ENCODE measurements at regions not wholly inside any gene's neighbourhood (a gene's known extent, or its start where the extent isn't known, plus 50 kb on each side); places are given as distances from the start of the nearest gene placed in this dataset.

DNA sequence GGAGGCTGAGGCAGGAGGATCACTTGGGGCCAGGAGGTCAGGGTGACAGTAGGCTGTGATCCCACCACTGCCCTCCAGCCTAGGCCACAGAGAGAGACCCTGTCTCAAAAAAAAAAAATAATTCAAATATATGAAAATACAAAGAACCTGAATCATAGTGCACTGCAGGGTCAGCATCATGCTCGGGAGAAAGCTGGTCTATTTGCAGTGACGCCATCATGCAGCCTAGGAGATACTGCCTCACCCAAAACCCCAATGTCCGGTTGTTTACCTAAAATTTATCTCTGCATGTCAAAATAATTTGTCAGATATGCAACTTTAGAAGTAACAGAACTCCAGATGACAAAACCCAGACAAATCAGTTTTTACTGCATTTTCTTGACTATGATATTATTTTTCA, 61.5 kb upstream of the ALKAL2 start (continued):
- TF ChIP-seq, protein P1, sequence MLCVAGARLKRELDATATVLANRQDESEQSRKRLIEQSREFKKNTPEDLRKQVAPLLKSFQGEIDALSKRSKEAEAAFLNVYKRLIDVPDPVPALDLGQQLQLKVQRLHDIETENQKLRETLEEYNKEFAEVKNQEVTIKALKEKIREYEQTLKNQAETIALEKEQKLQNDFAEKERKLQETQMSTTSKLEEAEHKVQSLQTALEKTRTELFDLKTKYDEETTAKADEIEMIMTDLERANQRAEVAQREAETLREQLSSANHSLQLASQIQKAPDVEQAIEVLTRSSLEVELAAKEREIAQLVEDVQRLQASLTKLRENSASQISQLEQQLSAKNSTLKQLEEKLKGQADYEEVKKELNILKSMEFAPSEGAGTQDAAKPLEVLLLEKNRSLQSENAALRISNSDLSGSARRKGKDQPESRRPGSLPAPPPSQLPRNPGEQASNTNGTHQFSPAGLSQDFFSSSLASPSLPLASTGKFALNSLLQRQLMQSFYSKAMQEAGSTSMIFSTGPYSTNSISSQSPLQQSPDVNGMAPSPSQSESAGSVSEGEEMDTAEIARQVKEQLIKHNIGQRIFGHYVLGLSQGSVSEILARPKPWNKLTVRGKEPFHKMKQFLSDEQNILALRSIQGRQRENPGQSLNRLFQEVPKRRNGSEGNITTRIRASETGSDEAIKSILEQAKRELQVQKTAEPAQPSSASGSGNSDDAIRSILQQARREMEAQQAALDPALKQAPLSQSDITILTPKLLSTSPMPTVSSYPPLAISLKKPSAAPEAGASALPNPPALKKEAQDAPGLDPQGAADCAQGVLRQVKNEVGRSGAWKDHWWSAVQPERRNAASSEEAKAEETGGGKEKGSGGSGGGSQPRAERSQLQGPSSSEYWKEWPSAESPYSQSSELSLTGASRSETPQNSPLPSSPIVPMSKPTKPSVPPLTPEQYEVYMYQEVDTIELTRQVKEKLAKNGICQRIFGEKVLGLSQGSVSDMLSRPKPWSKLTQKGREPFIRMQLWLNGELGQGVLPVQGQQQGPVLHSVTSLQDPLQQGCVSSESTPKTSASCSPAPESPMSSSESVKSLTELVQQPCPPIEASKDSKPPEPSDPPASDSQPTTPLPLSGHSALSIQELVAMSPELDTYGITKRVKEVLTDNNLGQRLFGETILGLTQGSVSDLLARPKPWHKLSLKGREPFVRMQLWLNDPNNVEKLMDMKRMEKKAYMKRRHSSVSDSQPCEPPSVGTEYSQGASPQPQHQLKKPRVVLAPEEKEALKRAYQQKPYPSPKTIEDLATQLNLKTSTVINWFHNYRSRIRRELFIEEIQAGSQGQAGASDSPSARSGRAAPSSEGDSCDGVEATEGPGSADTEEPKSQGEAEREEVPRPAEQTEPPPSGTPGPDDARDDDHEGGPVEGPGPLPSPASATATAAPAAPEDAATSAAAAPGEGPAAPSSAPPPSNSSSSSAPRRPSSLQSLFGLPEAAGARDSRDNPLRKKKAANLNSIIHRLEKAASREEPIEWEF (IDR thresholded peaks at IDR 0.05; ENCODE audit: insufficient replicate concordance, low read depth, low read length), result no peak

DNA sequence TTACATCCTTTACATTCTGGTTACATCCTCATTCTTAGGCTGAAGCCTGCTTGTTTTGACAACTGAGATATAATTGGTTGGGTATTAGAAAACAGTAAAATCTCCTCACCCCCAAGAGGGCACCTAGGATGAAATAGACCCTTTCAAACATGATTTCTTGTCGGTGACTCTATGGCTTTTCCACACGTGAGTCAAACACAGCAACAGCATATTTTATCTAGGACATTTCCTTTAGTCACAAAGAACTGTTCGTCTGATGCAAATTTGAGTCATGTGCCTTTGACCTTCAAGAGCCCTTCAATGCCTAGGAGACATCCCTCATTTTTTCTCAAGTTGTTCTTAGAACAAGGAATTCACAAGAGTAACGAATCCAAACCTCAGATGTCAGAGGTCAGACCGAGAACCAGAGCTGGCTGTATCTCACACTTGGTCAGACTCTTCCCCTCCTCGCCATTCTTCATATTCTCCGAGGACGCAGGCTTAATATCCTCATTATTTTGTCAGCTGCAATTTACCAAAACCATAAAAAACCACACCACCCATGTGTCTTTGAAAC, 60.5 kb upstream of the ALKAL2 start:
- ChIA-PET CTCF (no interaction called here), POLR2A (no interaction called here), RAD21 (ENCODE audit: unreplicated experiment) (no interaction called here), SMC1A (ENCODE audit: uncharacterized antibody, unreplicated experiment) (no interaction called here)
- Histone ChIP-seq H3K36me3 (ENCODE audit: control insufficient read depth in 2 of 2, insufficient read depth in 2 of 2, low read length in 1 of 2) (no peaks in the 10 kb centered on the region), H2AFZ (ENCODE audit: control insufficient read depth, low read depth, low read length) (no peak overlapping the region), H3K9ac (ENCODE audit: control insufficient read depth, insufficient read depth, low read length) (no peak overlapping the region), H3K4me3 (no peak overlapping the region), H3K27me3 (replicated peaks in 1 of 2; ENCODE audit: control insufficient read depth in 2 of 2, insufficient read depth in 2 of 2, low read length in 1 of 2) (no peaks in the 10 kb centered on the region), H3K9me3 (replicated peaks; ENCODE audit: control insufficient read depth, insufficient read depth, low read length) (no peaks in the 10 kb centered on the region), H4K20me1 (ENCODE audit: control insufficient read depth, insufficient read depth) (no peaks in the 10 kb centered on the region), H3K79me2 (ENCODE audit: control insufficient read depth, insufficient read depth, low read length) (no peaks in the 10 kb centered on the region), H3K27ac (ENCODE audit: control insufficient read depth, insufficient read depth) (no peak overlapping the region), H3K4me2 (ENCODE audit: control insufficient read depth, insufficient read depth) (no peak overlapping the region), H3K4me1 (ENCODE audit: control insufficient read depth, insufficient read depth, low read length) (no peaks in the 10 kb centered on the region)
- WGBS (ENCODE audit: insufficient coverage, insufficient replicate concordance, low lambda C conversion rate, missing lambda C conversion rate), result 29% methylated on average over 8 of the region's 8 CpGs
- no peak for ATAC-seq
- no peak for DNase-seq (ENCODE audit: low read depth, low spot score)
- no peak for FAIRE-seq
- in situ Hi-C loops (cut with MboI) (no loop called here), intact Hi-C loops (cut with micrococcal nuclease; ENCODE audit: unreplicated experiment) (no loop called here)
- no TSS peak for BruUV-seq (replicated peaks)
- TF ChIP-seq ZNF622 (IDR thresholded peaks at IDR 0.05), result no peak
- TF ChIP-seq, protein P2, sequence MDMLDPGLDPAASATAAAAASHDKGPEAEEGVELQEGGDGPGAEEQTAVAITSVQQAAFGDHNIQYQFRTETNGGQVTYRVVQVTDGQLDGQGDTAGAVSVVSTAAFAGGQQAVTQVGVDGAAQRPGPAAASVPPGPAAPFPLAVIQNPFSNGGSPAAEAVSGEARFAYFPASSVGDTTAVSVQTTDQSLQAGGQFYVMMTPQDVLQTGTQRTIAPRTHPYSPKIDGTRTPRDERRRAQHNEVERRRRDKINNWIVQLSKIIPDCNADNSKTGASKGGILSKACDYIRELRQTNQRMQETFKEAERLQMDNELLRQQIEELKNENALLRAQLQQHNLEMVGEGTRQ (IDR thresholded peaks at IDR 0.05; ENCODE audit: borderline replicate concordance, low read depth, low read length), result no peak
- TF ChIP-seq EED (IDR thresholded peaks at IDR 0.05; ENCODE audit: low read depth), result no peak
- TF ChIP-seq BMI1 (IDR thresholded peaks at IDR 0.05; ENCODE audit: borderline replicate concordance), result no peak
- no peak for TF ChIP-seq SIN3A (IDR thresholded peaks at IDR 0.05; ENCODE audit: low read depth, low read length)
- TF ChIP-seq, protein P3, sequence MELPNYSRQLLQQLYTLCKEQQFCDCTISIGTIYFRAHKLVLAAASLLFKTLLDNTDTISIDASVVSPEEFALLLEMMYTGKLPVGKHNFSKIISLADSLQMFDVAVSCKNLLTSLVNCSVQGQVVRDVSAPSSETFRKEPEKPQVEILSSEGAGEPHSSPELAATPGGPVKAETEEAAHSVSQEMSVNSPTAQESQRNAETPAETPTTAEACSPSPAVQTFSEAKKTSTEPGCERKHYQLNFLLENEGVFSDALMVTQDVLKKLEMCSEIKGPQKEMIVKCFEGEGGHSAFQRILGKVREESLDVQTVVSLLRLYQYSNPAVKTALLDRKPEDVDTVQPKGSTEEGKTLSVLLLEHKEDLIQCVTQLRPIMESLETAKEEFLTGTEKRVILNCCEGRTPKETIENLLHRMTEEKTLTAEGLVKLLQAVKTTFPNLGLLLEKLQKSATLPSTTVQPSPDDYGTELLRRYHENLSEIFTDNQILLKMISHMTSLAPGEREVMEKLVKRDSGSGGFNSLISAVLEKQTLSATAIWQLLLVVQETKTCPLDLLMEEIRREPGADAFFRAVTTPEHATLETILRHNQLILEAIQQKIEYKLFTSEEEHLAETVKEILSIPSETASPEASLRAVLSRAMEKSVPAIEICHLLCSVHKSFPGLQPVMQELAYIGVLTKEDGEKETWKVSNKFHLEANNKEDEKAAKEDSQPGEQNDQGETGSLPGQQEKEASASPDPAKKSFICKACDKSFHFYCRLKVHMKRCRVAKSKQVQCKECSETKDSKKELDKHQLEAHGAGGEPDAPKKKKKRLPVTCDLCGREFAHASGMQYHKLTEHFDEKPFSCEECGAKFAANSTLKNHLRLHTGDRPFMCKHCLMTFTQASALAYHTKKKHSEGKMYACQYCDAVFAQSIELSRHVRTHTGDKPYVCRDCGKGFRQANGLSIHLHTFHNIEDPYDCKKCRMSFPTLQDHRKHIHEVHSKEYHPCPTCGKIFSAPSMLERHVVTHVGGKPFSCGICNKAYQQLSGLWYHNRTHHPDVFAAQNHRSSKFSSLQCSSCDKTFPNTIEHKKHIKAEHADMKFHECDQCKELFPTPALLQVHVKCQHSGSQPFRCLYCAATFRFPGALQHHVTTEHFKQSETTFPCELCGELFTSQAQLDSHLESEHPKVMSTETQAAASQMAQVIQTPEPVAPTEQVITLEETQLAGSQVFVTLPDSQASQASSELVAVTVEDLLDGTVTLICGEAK (IDR thresholded peaks at IDR 0.05; ENCODE audit: borderline replicate concordance), result no peak
- TF ChIP-seq ZNF217 (IDR thresholded peaks at IDR 0.05), result no peak
- no peak for TF ChIP-seq GATAD2B (conservative IDR thresholded peaks at IDR 0.05; ENCODE audit: low read depth)
- TF ChIP-seq, protein P4, sequence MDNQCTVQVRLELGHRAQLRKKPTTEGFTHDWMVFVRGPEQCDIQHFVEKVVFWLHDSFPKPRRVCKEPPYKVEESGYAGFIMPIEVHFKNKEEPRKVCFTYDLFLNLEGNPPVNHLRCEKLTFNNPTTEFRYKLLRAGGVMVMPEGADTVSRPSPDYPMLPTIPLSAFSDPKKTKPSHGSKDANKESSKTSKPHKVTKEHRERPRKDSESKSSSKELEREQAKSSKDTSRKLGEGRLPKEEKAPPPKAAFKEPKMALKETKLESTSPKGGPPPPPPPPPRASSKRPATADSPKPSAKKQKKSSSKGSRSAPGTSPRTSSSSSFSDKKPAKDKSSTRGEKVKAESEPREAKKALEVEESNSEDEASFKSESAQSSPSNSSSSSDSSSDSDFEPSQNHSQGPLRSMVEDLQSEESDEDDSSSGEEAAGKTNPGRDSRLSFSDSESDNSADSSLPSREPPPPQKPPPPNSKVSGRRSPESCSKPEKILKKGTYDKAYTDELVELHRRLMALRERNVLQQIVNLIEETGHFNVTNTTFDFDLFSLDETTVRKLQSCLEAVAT (IDR thresholded peaks at IDR 0.05), result no peak
- TF ChIP-seq TARDBP (IDR thresholded peaks at IDR 0.05; ENCODE audit: borderline replicate concordance), result no peak
- TF ChIP-seq RAD51 (IDR thresholded peaks at IDR 0.05), result no peak

Measured in GM12878 (cell line).